HepG2 (cell line): ENCODE measurements at regions not wholly inside any gene's neighbourhood (a gene's known extent, or its start where the extent isn't known, plus 50 kb on each side); places are given as distances from the start of the nearest gene placed in this dataset.

Experiments used
- ATAC-seq: fragments of 200-7000 bp; cut with Tn5 transposase; 3 replicates; pipeline ENCODE4 v1.9.1; 2020; ENCODE audit warnings: mild to moderate bottlenecking, moderate library complexity
- BruUV-seq: library from RNA; stranded (reverse); fragments of 400-500 nt; replicated peaks from 2 replicates; lab custom pipeline; 2021; lab: Mats Ljungman, UMichigan
- CTCF ChIA-PET: fragments of 300-600 bp; formaldehyde crosslinking; extraction: SDS; loops from one replicate; lab custom pipeline; 2021; ENCODE audit warnings: low total read pairs, inconsistent platforms, low intra/inter-chr PET ratio; lab: Yijun Ruan, JAX
- POLR2A ChIA-PET: fragments of 350-600 bp; sonication (Branson Sonifier 250); formaldehyde crosslinking; loops from one replicate; lab custom pipeline; 2020; ENCODE audit warnings: antibody characterized with exemption, inconsistent platforms; lab: Yijun Ruan, JAX
- DNase-seq: peaks from one replicate; pipeline ENCODE4 v3.0.0-alpha.2; 2015; ENCODE audit warnings: low spot score
- FAIRE-seq: peaks from 3 replicates; lab custom pipeline; 2011; peaks lifted over from hg19 to GRCh38; lab: Jason Lieb, UNC
- H2AFZ ChIP-seq: one replicate; pipeline ENCODE4 v1.6.1; 2011; ENCODE audit warnings: low read length, inconsistent platforms
- H3K27ac ChIP-seq: fragments of 300-600 bp; 3 replicates; pipeline ENCODE4 v1.8.0; 2011; ENCODE audit warnings: mixed run types, mild to moderate bottlenecking, mixed read lengths, low read length, inconsistent platforms; ENCODE audit not compliant: insufficient read depth; ENCODE audit errors: extremely low read length
- H3K27me3 ChIP-seq, 2 experiments: fragments of 200-600 bp in 1 of 2; 2 replicates in 1 of 2; 3 replicates in 1 of 2; pipeline versions ENCODE4 v1.6.0 to v1.8.0; 2011; ENCODE audit warnings: low read length in 2 of 2, mild to moderate bottlenecking in 2 of 2, moderate library complexity in 2 of 2, inconsistent platforms in 1 of 2; ENCODE audit not compliant: insufficient read depth in 2 of 2, control insufficient read depth in 1 of 2
- H3K36me3 ChIP-seq, 2 experiments: fragments of 200-600 bp in 1 of 2; replicated peaks in 1 of 2; 2 replicates in 1 of 2; 3 replicates in 1 of 2; pipeline versions ENCODE4 v1.5.1 to v1.8.0; 2011; ENCODE audit warnings: low read length in 2 of 2, inconsistent platforms in 1 of 2; ENCODE audit not compliant: insufficient read depth in 2 of 2, control insufficient read depth in 1 of 2
- H3K4me1 ChIP-seq: 2 replicates; pipeline ENCODE4 v1.5.1; 2012; ENCODE audit warnings: low read length, inconsistent platforms; ENCODE audit not compliant: insufficient read depth
- H3K4me2 ChIP-seq: 2 replicates; pipeline ENCODE4 v1.6.0; 2011; ENCODE audit warnings: low read depth, low read length, inconsistent platforms
- H3K4me3 ChIP-seq, 3 experiments: fragments of 200-600 bp in 1 of 3; sonication (generic), shearing (Covaris generic) in 1 of 3; replicated peaks in 1 of 3; 2 replicates each; pipeline ENCODE4 v1.5.1; 2011 to 2016; ENCODE audit warnings: low read length in 3 of 3, inconsistent platforms in 2 of 3, low read depth in 2 of 3, mild to moderate bottlenecking in 2 of 3, control low read depth in 1 of 3, mixed read lengths in 1 of 3; ENCODE audit not compliant: insufficient read depth in 1 of 3
- H3K79me2 ChIP-seq: one replicate; pipeline ENCODE4 v1.6.1; 2011; ENCODE audit warnings: low read length, inconsistent platforms; ENCODE audit not compliant: insufficient read depth
- H3K9ac ChIP-seq: 2 replicates; pipeline ENCODE4 v1.6.0; 2011; ENCODE audit warnings: mild to moderate bottlenecking, low read depth, low read length, inconsistent platforms; ENCODE audit not compliant: insufficient read depth
- H3K9me3 ChIP-seq: 2 replicates; pipeline ENCODE4 v1.5.1; 2012; ENCODE audit warnings: mild to moderate bottlenecking, low read length
- H4K20me1 ChIP-seq: 2 replicates; pipeline ENCODE4 v1.6.0; 2011; ENCODE audit warnings: inconsistent platforms, mild to moderate bottlenecking, low read length, moderate library complexity; ENCODE audit not compliant: insufficient read depth
- MAFF ChIP-seq: IDR thresholded peaks from 2 replicates; pipeline ENCODE4 v1.6.1; 2011; ENCODE audit warnings: low read depth, low read length, improper control_type of control experiment
- MAFK ChIP-seq, 2 experiments: IDR thresholded peaks in 1 of 2; conservative IDR thresholded peaks in 1 of 2; 2 replicates each; pipeline ENCODE4 v1.6.1; 2011; ENCODE audit warnings: improper control_type of control experiment in 2 of 2, low read length in 2 of 2
- PITX1 ChIP-seq: sonication (generic); formaldehyde crosslinking; IDR thresholded peaks from 2 replicates; pipeline ENCODE4 v1.5.1; 2020; ENCODE audit warnings: mild to moderate bottlenecking, missing genetic modification reagents
- SAP130 ChIP-seq: IDR thresholded peaks from 2 replicates; pipeline ENCODE4 v1.6.1; 2016; ENCODE audit warnings: low read depth
- SRY ChIP-seq: sonication (generic); formaldehyde crosslinking; IDR thresholded peaks from 2 replicates; pipeline ENCODE4 v1.8.0; 2022; ENCODE audit warnings: mild to moderate bottlenecking, missing genetic modification reagents
- ZFY ChIP-seq: sonication (generic); formaldehyde crosslinking; IDR thresholded peaks from 2 replicates; pipeline ENCODE4 v1.4.0; 2020; ENCODE audit warnings: missing genetic modification reagents
- ZKSCAN1 ChIP-seq: fragments of 150-350 bp; IDR thresholded peaks from 2 replicates; pipeline ENCODE4 v1.6.1; 2014; ENCODE audit warnings: low read length
- ZNF335 ChIP-seq: sonication (generic); formaldehyde crosslinking; IDR thresholded peaks from 2 replicates; pipeline ENCODE4 v1.4.0; 2020; ENCODE audit warnings: missing genetic modification reagents
- ZNF777 ChIP-seq: sonication (generic); formaldehyde crosslinking; IDR thresholded peaks from 2 replicates; pipeline ENCODE4 v1.4.0; 2020; ENCODE audit warnings: missing genetic modification reagents
- ZSCAN25 ChIP-seq: sonication (generic); formaldehyde crosslinking; IDR thresholded peaks from 2 replicates; pipeline ENCODE4 v1.8.0; 2022; ENCODE audit warnings: mild to moderate bottlenecking, missing genetic modification reagents
- ZSCAN31 ChIP-seq: sonication (generic); formaldehyde crosslinking; IDR thresholded peaks from 2 replicates; pipeline ENCODE4 v1.5.0; 2020; ENCODE audit warnings: low read depth, mild to moderate bottlenecking, missing genetic modification reagents
- WGBS: methylation state at CpG from one replicate; pipeline ENCODE4 v1.1.6; 2017; ENCODE audit warnings: low lambda C conversion rate; 5-methylcytosine and 5-hydroxymethylcytosine counted together
- in situ Hi-C: cut with HindIII; loops from 2 replicates; pipeline ENCODE4 v1.10.0; 2017; ENCODE audit warnings: low pct_unique_long_range_greater_than_20kb; ENCODE audit not compliant: extremely low pct_ligation_motif_present
- intact Hi-C: fragments of 100-400 bp; cut with micrococcal nuclease; formaldehyde crosslinking; loops from one replicate; pipeline ENCODE4 v1.10.0; 2022; ENCODE audit not compliant: unreplicated experiment
- TF ChIP-seq, protein P1 (sequence below): sonication (generic); formaldehyde crosslinking; IDR thresholded peaks from 2 replicates; pipeline ENCODE4 v1.4.0; 2020; ENCODE audit warnings: mild to moderate bottlenecking, missing genetic modification reagents
- TF ChIP-seq, protein P2 (sequence below): IDR thresholded peaks from 2 replicates; pipeline ENCODE4 v1.6.1; 2016; ENCODE audit warnings: control low read depth
- TF ChIP-seq, protein P3 (sequence below): IDR thresholded peaks from 2 replicates; pipeline ENCODE4 v1.6.1; 2018; ENCODE audit warnings: missing genetic modification reagents, mild to moderate bottlenecking, missing compliant biosample characterization

DNA sequence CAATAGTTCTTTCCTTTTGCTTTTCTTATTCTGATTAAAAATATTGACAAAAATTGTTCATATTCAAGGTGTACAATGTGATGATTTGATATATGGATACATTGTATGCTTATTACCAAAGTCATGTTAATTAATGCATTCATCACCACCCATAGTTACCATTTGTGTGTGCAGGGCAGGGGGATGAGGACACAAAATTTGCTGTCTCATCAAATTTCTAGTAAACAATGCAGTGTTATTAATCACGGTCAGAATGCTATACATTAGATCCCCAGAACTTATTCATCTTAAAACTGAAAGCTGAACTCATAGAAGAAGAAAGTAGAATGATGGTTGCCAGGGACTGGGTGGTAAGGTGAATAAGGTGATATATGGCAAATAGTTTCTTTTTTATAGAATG, 303.7 kb upstream of the SLC24A2 start:
- POLR2A ChIA-PET, result no interaction called here
- no peak for DNase-seq
- Histone ChIP-seq H3K9ac (no peak overlapping the region), H3K27me3 (no peaks in the 10 kb centered on the region), H4K20me1 (no peaks in the 10 kb centered on the region), H3K27ac (no peak overlapping the region), H3K4me2 (no peak overlapping the region), H3K4me3 (no peak overlapping the region), H3K4me1 (no peaks in the 10 kb centered on the region), H3K9me3 (no peaks in the 10 kb centered on the region), H2AFZ (no peak overlapping the region), H3K79me2 (no peaks in the 10 kb centered on the region), H3K36me3 (no peaks in the 10 kb centered on the region)
- CTCF ChIA-PET, result no interaction called here
- no peak for ATAC-seq
- no peak for FAIRE-seq
- no TSS peak for BruUV-seq
- in situ Hi-C loops (no loop called here), intact Hi-C loops (no loop called here)
- WGBS, result 0% methylated on average over 1 of the region's 1 CpG
- TF ChIP-seq MAFF (peak; percentile 97), ZSCAN25 (CRISPR knock-in tag) (no peak), MAFK (conservative IDR thresholded peaks at IDR 0.05 in 1 of 2, IDR thresholded peaks at IDR 0.05 in 1 of 2; ENCODE audit: low read length in 2 of 2) (peak; percentile 96 to 97)

DNA sequence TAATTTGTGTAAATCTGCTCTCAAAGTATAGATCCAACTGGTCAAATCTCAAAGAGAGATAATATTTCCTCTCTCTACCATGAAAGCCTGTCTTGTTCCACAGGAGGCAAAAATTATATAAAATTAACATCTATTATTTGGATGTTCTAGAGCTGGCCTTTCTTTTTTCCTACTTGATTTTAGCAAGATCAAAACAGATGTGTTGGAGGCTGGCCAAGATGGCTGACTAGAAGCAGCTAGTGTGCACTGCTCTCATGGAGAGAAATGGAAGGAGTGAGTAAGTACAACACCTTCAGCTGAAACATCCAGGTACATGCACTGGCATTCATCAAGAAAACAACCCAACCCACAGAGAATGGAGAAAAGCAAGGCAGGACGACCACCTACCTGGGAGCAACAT, 298.6 kb upstream of the SLC24A2 start:
- Histone ChIP-seq H3K27ac (no peak overlapping the region), H3K4me1 (no peaks in the 10 kb centered on the region), H2AFZ (no peak overlapping the region), H3K79me2 (no peaks in the 10 kb centered on the region), H3K27me3 (no peaks in the 10 kb centered on the region), H3K9me3 (no peaks in the 10 kb centered on the region), H3K36me3 (no peaks in the 10 kb centered on the region), H3K4me2 (no peak overlapping the region), H3K9ac (no peak overlapping the region), H3K4me3 (no peak overlapping the region), H4K20me1 (no peaks in the 10 kb centered on the region)
- intact Hi-C loops (no loop called here), in situ Hi-C loops (no loop called here)
- no TSS peak for BruUV-seq
- POLR2A ChIA-PET, result no interaction called here
- FAIRE-seq (no peak), ATAC-seq (no peak), DNase-seq (no peak)
- CTCF ChIA-PET, result no interaction called here
- WGBS, result 13% methylated on average over 1 of the region's 1 CpG
- TF ChIP-seq SAP130 (CRISPR knock-in tag), result no peak
- TF ChIP-seq, protein P1, sequence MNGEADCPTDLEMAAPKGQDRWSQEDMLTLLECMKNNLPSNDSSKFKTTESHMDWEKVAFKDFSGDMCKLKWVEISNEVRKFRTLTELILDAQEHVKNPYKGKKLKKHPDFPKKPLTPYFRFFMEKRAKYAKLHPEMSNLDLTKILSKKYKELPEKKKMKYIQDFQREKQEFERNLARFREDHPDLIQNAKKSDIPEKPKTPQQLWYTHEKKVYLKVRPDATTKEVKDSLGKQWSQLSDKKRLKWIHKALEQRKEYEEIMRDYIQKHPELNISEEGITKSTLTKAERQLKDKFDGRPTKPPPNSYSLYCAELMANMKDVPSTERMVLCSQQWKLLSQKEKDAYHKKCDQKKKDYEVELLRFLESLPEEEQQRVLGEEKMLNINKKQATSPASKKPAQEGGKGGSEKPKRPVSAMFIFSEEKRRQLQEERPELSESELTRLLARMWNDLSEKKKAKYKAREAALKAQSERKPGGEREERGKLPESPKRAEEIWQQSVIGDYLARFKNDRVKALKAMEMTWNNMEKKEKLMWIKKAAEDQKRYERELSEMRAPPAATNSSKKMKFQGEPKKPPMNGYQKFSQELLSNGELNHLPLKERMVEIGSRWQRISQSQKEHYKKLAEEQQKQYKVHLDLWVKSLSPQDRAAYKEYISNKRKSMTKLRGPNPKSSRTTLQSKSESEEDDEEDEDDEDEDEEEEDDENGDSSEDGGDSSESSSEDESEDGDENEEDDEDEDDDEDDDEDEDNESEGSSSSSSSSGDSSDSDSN (CRISPR knock-in tag), result no peak
- TF ChIP-seq, protein P2, sequence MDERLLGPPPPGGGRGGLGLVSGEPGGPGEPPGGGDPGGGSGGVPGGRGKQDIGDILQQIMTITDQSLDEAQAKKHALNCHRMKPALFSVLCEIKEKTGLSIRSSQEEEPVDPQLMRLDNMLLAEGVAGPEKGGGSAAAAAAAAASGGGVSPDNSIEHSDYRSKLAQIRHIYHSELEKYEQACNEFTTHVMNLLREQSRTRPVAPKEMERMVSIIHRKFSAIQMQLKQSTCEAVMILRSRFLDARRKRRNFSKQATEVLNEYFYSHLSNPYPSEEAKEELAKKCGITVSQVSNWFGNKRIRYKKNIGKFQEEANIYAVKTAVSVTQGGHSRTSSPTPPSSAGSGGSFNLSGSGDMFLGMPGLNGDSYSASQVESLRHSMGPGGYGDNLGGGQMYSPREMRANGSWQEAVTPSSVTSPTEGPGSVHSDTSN (CRISPR knock-in tag), result no peak
- TF ChIP-seq SRY (CRISPR knock-in tag), result no peak
- no peak for TF ChIP-seq ZKSCAN1
- TF ChIP-seq PITX1 (CRISPR knock-in tag), result no peak
- TF ChIP-seq ZFY (CRISPR knock-in tag), result no peak
- TF ChIP-seq ZSCAN31 (CRISPR knock-in tag), result no peak
- TF ChIP-seq, protein P3, sequence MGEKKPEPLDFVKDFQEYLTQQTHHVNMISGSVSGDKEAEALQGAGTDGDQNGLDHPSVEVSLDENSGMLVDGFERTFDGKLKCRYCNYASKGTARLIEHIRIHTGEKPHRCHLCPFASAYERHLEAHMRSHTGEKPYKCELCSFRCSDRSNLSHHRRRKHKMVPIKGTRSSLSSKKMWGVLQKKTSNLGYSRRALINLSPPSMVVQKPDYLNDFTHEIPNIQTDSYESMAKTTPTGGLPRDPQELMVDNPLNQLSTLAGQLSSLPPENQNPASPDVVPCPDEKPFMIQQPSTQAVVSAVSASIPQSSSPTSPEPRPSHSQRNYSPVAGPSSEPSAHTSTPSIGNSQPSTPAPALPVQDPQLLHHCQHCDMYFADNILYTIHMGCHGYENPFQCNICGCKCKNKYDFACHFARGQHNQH, result no peak
- no peak for TF ChIP-seq ZNF777 (CRISPR knock-in tag)
- no peak for TF ChIP-seq ZNF335 (CRISPR knock-in tag)
